ENCODE measurements at regions not wholly inside any gene's neighbourhood (a gene's known extent, or its start where the extent isn't known, plus 50 kb on each side); places are given as distances from the start of the nearest gene placed in this dataset.

DNA sequence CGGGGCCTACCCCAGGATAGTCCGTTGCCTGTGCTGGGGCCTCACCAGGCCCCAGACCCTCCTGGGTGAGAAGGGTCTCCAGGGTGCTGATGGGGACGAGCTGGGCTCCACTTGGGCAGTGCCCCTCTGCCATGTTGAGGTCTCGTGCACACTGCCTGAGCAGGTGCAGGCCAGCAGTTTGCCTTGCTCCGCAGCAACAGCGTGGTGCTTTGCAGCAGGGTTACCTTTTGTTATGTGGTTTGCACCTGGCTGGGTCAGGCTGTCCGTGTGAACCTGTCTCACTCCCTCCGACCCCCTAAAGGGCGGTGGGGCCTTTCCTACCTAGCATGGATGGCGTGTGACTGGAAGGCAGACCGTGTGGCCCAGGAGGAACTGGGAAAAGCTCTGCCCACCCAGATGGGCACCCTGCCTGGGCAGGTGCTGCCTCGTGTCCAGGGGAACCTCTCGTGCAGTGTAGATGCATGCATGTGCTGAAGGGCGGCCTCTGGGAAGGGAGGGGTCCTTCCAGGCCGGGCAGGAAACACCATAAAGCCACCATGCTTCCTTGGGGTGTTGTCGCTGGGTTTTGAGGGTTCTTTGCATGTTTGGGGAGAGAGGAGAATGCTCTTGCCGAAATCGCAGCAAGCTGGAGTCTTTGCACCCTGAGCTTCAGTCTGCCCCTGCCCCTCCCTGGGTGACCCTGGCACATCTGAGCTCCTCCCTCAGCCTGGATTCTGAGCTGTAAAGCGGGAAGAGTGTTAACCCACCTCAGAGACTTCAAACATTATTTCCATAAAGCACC is 75.4 kb upstream of the PPARA start:
- FAIRE-seq (no peak), DNase-seq (ENCODE audit: insufficient read length, low spot score) (no peak)
- TF ChIP-seq, protein P1, sequence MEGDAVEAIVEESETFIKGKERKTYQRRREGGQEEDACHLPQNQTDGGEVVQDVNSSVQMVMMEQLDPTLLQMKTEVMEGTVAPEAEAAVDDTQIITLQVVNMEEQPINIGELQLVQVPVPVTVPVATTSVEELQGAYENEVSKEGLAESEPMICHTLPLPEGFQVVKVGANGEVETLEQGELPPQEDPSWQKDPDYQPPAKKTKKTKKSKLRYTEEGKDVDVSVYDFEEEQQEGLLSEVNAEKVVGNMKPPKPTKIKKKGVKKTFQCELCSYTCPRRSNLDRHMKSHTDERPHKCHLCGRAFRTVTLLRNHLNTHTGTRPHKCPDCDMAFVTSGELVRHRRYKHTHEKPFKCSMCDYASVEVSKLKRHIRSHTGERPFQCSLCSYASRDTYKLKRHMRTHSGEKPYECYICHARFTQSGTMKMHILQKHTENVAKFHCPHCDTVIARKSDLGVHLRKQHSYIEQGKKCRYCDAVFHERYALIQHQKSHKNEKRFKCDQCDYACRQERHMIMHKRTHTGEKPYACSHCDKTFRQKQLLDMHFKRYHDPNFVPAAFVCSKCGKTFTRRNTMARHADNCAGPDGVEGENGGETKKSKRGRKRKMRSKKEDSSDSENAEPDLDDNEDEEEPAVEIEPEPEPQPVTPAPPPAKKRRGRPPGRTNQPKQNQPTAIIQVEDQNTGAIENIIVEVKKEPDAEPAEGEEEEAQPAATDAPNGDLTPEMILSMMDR (IDR thresholded peaks at IDR 0.05; ENCODE audit: insufficient read depth, missing control alignments) = no peak

DNA sequence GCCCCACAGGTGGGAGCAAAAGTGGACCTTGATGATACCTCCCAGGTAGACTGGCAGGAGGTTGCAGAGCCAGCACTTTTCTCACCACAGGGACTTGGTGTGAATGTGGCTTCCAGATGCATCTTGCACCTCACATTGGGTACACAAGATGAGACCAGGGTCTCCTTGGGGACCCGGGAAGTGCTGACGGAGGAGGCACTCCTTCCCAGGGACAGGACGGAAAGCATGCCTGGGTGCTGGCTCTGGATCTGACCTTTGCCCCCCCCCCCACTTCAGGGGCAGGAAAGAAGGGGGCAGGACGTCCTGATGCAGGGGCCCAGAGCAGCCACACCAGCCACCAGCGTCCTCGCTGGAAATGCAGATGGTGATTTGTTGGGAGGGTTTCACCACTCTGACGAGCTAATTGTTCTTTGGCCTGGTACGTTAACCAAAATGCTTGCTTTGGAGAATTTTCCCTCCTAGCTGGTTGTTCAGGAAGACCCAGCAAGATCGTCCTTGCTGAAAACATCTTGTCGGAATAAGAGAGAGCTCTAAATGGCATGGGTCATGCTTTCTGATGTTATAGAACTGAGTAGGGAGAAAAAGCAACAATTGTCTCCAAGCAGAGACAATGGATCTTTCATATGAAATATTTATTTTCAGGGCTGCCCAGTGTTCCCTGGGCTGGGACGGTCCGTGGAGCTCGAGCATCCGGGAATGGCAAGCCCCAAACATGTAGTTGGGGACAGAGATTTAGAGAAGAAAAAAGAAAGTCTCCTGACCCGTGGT is 74.4 kb upstream of the PPARA start:
- TF ChIP-seq, protein P1 (IDR thresholded peaks at IDR 0.05; ENCODE audit: insufficient read depth, missing control alignments) = no peak
- DNase-seq (ENCODE audit: insufficient read length, low spot score) (no peak), FAIRE-seq (no peak)

- no peak for FAIRE-seq
Observed at GRCh38 chr22:46076651-46077339, 73.5 kb upstream of the PPARA start.

DNA sequence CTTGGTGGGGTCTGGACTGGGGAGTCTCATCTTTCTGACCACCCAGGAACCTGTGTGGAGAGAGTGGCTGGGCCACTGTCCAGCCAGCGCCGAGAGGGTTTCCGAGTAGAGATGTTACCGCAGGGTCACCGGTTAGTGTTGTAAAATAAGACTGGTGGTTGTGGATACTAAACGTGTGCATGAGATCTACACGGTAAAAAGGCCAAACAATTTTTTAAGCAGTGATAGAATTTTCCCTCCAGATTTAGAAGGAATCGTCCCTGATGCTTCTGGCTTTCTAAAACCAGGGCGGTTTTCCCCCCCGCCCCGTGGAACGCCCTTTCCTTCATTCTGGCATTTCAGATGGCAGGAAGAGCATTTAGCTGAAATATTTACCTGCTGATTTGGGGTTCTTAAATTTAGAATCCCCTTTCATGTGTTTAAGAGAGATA is 72.6 kb upstream of the PPARA start:
- no peak for DNase-seq (ENCODE audit: insufficient read length, low spot score)
- TF ChIP-seq, protein P1 (IDR thresholded peaks at IDR 0.05; ENCODE audit: insufficient read depth, missing control alignments) = no peak
- FAIRE-seq = no peak

More at GRCh38 chr22:46076651-46077339, 73.5 kb upstream of the PPARA start:
- TF ChIP-seq, protein P1 (IDR thresholded peaks at IDR 0.05; ENCODE audit: insufficient read depth, missing control alignments) = no peak
- no peak for DNase-seq (ENCODE audit: insufficient read length, low spot score)

DNA sequence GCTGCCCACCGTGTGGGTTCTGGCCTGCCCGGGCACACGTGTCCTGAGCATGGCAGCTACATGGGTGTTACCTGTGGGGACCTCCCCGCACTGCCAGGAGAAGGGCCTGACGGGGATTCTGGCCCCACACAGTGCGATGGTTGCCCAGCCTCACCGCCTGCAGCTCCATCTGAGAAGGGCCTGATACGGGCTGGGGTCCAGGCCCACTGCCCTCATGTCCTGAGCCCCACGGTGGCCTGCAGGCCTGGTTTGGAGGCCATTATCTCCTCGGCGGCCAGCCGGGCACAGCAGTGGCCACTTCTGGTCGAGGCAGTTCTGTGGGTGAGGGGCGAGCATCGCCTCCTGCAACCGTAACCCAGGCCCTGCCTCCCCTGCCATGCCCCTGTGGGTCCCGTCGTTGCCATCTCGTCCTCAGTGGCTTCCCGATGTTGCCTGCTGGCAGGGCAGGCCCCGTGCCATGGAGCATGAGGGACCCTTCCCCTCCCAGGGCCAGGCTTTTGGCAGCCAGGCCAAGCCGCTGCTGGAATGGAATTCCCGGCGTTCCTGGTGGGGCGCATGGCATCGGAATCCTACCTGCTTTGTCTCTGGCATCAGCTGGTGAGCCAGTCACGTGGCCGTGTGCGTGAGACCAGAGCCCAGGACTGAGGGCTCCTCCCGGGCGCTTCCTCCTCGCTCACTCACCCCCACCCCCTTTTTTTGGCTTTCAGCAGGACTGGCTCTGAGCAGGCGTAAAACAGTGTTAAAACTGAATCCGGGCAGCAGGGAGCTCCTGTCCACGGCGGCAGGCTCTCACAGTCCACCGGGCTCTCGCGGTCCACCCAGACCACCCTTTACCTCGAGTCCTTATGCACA is 71.9 kb upstream of the PPARA start:
- TF ChIP-seq, protein P1 (IDR thresholded peaks at IDR 0.05; ENCODE audit: insufficient read depth, missing control alignments) = no peak
- FAIRE-seq = no peak
- DNase-seq (ENCODE audit: insufficient read length, low spot score) = no peak

- no peak for FAIRE-seq
- DNase-seq (ENCODE audit: insufficient read length, low spot score) = no peak
- TF ChIP-seq, protein P1 (IDR thresholded peaks at IDR 0.05; ENCODE audit: insufficient read depth, missing control alignments) = no peak
Observed at GRCh38 chr22:46079093-46079860, 71.0 kb upstream of the PPARA start.

Data from D721Med (cell line).